ENCODE measurements at regions not wholly inside any gene's neighbourhood (a gene's known extent, or its start where the extent isn't known, plus 50 kb on each side); places are given as distances from the start of the nearest gene placed in this dataset.

DNA sequence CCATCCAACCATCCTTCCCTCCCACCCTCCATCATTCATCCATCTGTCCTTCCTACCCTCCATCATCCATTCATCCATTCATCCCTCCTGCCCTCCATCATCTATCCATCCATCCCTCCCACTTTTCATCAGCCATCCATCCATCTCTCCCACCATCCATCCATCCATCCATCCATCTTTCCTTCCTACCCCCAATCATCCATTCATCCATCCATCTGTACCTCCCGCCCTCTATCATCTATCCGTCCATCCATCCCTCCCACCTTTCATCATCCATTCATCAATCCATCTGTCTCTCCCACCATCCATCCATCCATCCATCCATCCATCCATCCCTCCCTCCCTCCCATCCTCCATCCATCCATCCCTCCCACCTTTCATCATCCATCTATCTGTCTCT is 968.8 kb downstream of the BRD1 start:
- DNase-seq (ENCODE audit: low read depth) = no peak
- no peak overlapping the region for H3K4me3 ChIP-seq (ENCODE audit: low read depth, low read length)
- TF ChIP-seq MYC (IDR thresholded peaks at IDR 0.05; ENCODE audit: low read depth, low read length) (no peak), CTCF (IDR thresholded peaks at IDR 0.05; ENCODE audit: low read depth, low read length) (no peak), MAX (IDR thresholded peaks at IDR 0.05; ENCODE audit: low read depth, low read length) (no peak), POLR2A (IDR thresholded peaks at IDR 0.05; ENCODE audit: extremely low read depth, insufficient read length) (no peak)

GRCh38 chr22:48858121-48858520 is 969.6 kb downstream of the BRD1 start:
- H3K4me3 ChIP-seq (ENCODE audit: low read depth, low read length) = no peak overlapping the region
- TF ChIP-seq MYC (IDR thresholded peaks at IDR 0.05; ENCODE audit: low read depth, low read length) = no peak
- no peak for TF ChIP-seq CTCF (IDR thresholded peaks at IDR 0.05; ENCODE audit: low read depth, low read length)
- no peak for TF ChIP-seq POLR2A (IDR thresholded peaks at IDR 0.05; ENCODE audit: extremely low read depth, insufficient read length)
- TF ChIP-seq MAX (IDR thresholded peaks at IDR 0.05; ENCODE audit: low read depth, low read length) = no peak
- DNase-seq (ENCODE audit: low read depth) = no peak

- TF ChIP-seq MAX (IDR thresholded peaks at IDR 0.05; ENCODE audit: low read depth, low read length) = no peak
- no peak for TF ChIP-seq POLR2A (IDR thresholded peaks at IDR 0.05; ENCODE audit: extremely low read depth, insufficient read length)
- TF ChIP-seq MYC (IDR thresholded peaks at IDR 0.05; ENCODE audit: low read depth, low read length) = no peak
- H3K4me3 ChIP-seq (ENCODE audit: low read depth, low read length) = no peak overlapping the region
- no peak for DNase-seq (ENCODE audit: low read depth)
Measured at GRCh38 chr22:48857202-48857805, 970.4 kb downstream of the BRD1 start.

DNA sequence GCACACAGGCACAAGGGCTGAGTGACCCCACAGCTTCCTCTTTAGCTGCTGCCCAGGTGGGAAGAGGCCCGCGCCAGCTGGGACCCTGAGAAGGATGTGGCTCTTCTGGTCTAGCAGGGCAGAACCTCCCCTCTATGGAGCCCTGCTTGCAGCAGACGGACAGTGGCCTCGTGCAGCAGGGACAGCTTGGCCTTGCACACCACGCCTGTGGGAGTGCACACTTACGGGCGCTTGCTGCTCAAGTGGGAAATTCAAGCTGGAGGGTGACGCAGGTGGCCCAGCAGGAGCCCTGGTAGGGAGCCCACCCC is 971.4 kb downstream of the BRD1 start:
- H3K4me3 ChIP-seq (ENCODE audit: low read depth, low read length) = no peak overlapping the region
- DNase-seq (ENCODE audit: low read depth) = no peak
- no peak for TF ChIP-seq MAX (IDR thresholded peaks at IDR 0.05; ENCODE audit: low read depth, low read length)
- TF ChIP-seq POLR2A (IDR thresholded peaks at IDR 0.05; ENCODE audit: extremely low read depth, insufficient read length) = no peak
- TF ChIP-seq CTCF (IDR thresholded peaks at IDR 0.05; ENCODE audit: low read depth, low read length) = no peak
- no peak for TF ChIP-seq MYC (IDR thresholded peaks at IDR 0.05; ENCODE audit: low read depth, low read length)

GRCh38 chr22:48855593-48856307 is 971.9 kb downstream of the BRD1 start:
- no peak overlapping the region for H3K4me3 ChIP-seq (ENCODE audit: low read depth, low read length)
- DNase-seq (ENCODE audit: low read depth) = no peak
- TF ChIP-seq MAX (IDR thresholded peaks at IDR 0.05; ENCODE audit: low read depth, low read length) = no peak
- TF ChIP-seq CTCF (IDR thresholded peaks at IDR 0.05; ENCODE audit: low read depth, low read length) = no peak
- no peak for TF ChIP-seq POLR2A (IDR thresholded peaks at IDR 0.05; ENCODE audit: extremely low read depth, insufficient read length)
- no peak for TF ChIP-seq MYC (IDR thresholded peaks at IDR 0.05; ENCODE audit: low read depth, low read length)

DNA sequence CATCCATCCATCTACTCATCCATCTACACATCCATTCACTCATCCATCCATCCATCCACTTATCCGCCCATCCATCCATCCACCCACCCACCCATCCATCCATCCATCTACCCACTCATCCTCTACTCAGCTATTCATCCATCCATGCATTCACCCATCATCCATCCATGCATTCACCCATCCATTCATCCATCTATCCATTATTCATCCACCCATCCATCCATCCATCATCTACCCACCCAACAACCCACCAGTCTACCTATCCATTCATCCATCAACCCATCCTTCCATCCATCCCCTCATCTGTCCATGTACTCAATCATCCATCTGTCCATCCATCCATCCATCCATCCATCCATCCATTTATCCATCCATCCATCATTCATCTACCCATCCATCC is 972.7 kb downstream of the BRD1 start:
- DNase-seq (ENCODE audit: low read depth) = no peak

More for the DNA sequence above, 972.7 kb downstream of the BRD1 start:
- no peak overlapping the region for H3K4me3 ChIP-seq (ENCODE audit: low read depth, low read length)
- no peak for TF ChIP-seq POLR2A (IDR thresholded peaks at IDR 0.05; ENCODE audit: extremely low read depth, insufficient read length)
- TF ChIP-seq CTCF (IDR thresholded peaks at IDR 0.05; ENCODE audit: low read depth, low read length) = no peak
- no peak for TF ChIP-seq MAX (IDR thresholded peaks at IDR 0.05; ENCODE audit: low read depth, low read length)
- no peak for TF ChIP-seq MYC (IDR thresholded peaks at IDR 0.05; ENCODE audit: low read depth, low read length)

Measured in NB4 (cell line).